NCI-H1092 (cell line): ENCODE measurements at regions not wholly inside any gene's neighbourhood (a gene's known extent, or its start where the extent isn't known, plus 50 kb on each side); places are given as distances from the start of the nearest gene placed in this dataset.

Experiments used
- DNase-seq: peaks from one replicate; lab custom pipeline; 2025; lab: John Stamatoyannopoulos, UW

- no peak for DNase-seq
Observed at GRCh38 chr6:4188801-4189200, 53.4 kb upstream of the ECI2 start.

GRCh38 chr6:4187480-4187879, 52.1 kb upstream of the ECI2 start:
- DNase-seq, result no peak

- DNase-seq, result no peak
Observed at GRCh38 chr6:4186385-4186784, 51.0 kb upstream of the ECI2 start.

- DNase-seq, result no peak
Observed at GRCh38 chr6:4185846-4186245, 50.5 kb upstream of the ECI2 start.

GRCh38 chr6:4185419-4185818, 50.0 kb upstream of the ECI2 start:
- no peak for DNase-seq
